ENCODE measurements at regions not wholly inside any gene's neighbourhood (a gene's known extent, or its start where the extent isn't known, plus 50 kb on each side); places are given as distances from the start of the nearest gene placed in this dataset.

DNA sequence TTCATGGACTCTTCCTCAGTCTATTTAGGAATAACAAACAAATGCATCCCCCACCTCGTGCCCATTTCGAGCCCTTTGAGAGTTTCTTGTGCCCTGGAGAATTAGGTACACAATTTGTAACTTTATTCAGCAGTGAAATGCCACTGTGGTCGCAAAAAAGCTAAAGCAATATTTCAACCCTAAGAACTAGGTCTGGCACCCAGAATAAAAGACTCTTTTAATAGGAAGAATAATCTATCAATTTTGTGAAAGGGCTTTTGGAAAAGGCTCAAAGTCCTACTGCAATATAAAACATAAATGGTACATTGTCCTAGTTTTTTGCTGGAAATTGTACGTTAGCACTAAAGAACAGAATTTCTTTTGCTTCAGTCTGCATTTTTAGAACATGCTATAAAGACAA lies 304.6 kb upstream of the TENM3 start:
- H3K9me3 ChIP-seq, result no peaks in the 10 kb centered on the region
- H3K36me3 ChIP-seq, result no peaks in the 10 kb centered on the region
- no peak overlapping the region for H3K4me3 ChIP-seq
- H3K27me3 ChIP-seq, result no peaks in the 10 kb centered on the region
- no peak for DNase-seq
- ATAC-seq, result no peak
- TF ChIP-seq, protein P1, sequence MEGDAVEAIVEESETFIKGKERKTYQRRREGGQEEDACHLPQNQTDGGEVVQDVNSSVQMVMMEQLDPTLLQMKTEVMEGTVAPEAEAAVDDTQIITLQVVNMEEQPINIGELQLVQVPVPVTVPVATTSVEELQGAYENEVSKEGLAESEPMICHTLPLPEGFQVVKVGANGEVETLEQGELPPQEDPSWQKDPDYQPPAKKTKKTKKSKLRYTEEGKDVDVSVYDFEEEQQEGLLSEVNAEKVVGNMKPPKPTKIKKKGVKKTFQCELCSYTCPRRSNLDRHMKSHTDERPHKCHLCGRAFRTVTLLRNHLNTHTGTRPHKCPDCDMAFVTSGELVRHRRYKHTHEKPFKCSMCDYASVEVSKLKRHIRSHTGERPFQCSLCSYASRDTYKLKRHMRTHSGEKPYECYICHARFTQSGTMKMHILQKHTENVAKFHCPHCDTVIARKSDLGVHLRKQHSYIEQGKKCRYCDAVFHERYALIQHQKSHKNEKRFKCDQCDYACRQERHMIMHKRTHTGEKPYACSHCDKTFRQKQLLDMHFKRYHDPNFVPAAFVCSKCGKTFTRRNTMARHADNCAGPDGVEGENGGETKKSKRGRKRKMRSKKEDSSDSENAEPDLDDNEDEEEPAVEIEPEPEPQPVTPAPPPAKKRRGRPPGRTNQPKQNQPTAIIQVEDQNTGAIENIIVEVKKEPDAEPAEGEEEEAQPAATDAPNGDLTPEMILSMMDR (IDR thresholded peaks at IDR 0.05), result no peak
- no peak overlapping the region for H3K27ac ChIP-seq
- intact Hi-C loops (cut with DNase I), result no loop called here
- no peaks in the 10 kb centered on the region for H3K4me1 ChIP-seq

DNA sequence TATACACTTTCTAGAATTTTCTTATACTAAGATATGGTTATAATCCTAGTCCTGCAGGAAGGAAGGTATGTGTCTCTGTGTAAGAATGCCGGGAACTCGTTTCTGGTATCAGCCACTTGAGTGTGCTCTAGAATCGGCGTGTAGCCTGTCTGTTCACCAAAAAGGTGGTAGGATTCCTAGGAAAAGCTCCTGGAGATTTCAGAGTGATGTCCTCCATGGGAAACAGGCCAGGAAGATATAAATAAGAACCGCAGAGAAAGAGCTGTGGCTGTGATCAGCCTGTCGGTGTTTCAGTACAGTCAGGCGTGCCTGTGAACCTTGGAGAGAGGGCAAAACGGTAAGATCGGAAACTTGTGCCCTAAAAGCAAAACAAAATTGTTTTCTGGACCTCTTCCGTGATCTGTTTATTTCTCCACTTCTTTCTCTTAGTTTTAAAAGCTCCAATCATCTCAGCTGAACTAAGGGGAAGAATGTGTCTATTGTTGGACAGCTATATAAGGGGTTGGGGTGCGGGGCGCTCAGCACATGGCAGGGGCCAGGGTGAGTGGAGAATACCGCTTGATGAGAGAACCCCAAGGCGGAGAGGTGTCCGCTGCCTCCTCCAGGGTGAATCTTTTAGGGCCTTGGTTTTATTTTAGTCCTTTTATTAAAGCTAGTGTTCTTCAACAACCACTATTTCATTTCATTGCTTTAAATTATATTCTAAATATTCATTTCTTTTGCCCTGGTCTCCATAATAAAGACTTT lies 303.8 kb upstream of the TENM3 start:
- Histone ChIP-seq H3K27me3 (no peaks in the 10 kb centered on the region), H3K4me3 (no peak overlapping the region), H3K4me1 (no peaks in the 10 kb centered on the region), H3K9me3 (no peaks in the 10 kb centered on the region), H3K36me3 (no peaks in the 10 kb centered on the region), H3K27ac (no peak overlapping the region)
- TF ChIP-seq, protein P1 (IDR thresholded peaks at IDR 0.05), result no peak
- DNase-seq (no peak), ATAC-seq (no peak)
- intact Hi-C loops (cut with DNase I), result no loop called here

DNA sequence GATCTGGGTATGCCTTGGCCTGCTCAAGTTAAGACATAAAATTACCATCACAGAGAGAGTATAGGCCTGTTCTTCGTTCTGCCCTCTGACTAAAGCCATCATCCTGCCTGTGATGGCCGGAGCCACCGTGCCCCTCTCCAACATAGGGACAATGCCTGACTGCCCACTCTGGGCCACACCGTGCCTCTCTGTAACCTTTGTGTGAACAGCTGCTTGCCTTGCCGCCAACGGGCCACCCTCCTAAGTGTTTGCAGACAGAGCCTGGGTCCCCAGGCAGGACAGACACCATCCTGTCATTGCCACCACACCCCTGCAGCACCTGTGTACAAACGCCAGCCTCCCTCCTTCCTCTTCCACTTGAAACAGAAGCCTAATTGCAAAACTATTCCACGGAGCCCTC lies 298.7 kb upstream of the TENM3 start:
- no peak for DNase-seq

DNA sequence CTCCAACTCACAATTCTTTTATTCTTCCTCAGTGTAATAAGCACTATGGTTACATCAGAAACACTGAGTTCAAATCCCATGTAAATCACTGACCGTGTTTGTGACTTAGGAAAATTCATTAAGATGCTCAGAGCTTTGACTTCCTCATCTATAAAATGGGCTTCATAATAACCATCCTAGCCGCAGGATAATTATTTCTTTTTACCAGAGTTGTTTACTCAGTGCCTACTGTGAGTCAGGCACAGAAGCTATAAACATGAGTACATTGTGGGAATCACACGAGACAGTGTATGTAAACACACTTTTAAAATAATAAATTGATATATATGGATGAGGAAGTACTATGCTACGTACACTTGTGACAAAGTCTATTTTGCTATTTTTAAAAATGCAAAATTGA lies 296.3 kb upstream of the TENM3 start:
- H3K4me3 ChIP-seq, result no peak overlapping the region

More for the DNA sequence above, 298.7 kb upstream of the TENM3 start:
- TF ChIP-seq, protein P1 (IDR thresholded peaks at IDR 0.05), result no peak
- no peaks in the 10 kb centered on the region for H3K4me1 ChIP-seq
- no peak for ATAC-seq
- intact Hi-C loops (cut with DNase I), result no loop called here
- H3K27ac ChIP-seq, result no peak overlapping the region
- H3K4me3 ChIP-seq, result no peak overlapping the region
- H3K27me3 ChIP-seq, result no peaks in the 10 kb centered on the region
- no peaks in the 10 kb centered on the region for H3K36me3 ChIP-seq
- H3K9me3 ChIP-seq, result no peaks in the 10 kb centered on the region

DNA sequence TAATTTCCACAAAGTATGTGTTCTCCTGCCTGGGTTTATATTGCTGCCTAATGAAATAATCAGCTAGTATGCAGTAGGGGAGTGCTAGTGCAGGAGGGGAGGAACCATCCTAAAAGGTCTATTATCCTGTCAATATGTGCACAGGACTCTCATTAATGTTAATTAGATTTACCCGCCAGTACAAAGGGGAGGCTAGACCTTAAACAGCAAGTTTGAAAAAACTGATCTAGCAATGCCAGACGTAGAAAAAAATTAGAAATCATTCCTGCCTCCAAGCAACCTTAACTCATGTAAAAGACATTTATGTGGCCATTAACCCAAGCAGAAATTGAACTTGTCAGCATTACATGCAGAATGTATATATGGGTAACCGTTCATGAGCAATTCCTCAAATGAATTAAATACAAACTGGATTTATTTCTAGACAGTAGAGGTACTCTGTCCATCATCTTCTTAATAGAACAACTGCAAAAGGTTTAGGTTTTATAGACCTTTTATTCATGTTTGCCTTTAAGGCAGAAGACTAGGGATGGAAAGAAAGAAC lies 294.3 kb upstream of the TENM3 start:
- DNase-seq (no peak), ATAC-seq (no peak)
- H3K4me1 ChIP-seq, result no peaks in the 10 kb centered on the region
- TF ChIP-seq, protein P1 (IDR thresholded peaks at IDR 0.05), result no peak
- intact Hi-C loops (cut with DNase I), result no loop called here
- H3K27me3 ChIP-seq, result no peaks in the 10 kb centered on the region
- H3K27ac ChIP-seq, result no peak overlapping the region
- H3K9me3 ChIP-seq, result no peaks in the 10 kb centered on the region
- no peak overlapping the region for H3K4me3 ChIP-seq
- no peaks in the 10 kb centered on the region for H3K36me3 ChIP-seq

More for the DNA sequence above, 296.3 kb upstream of the TENM3 start:
- H3K27me3 ChIP-seq, result no peaks in the 10 kb centered on the region
- no peaks in the 10 kb centered on the region for H3K4me1 ChIP-seq
- no peaks in the 10 kb centered on the region for H3K9me3 ChIP-seq
- ATAC-seq (no peak), DNase-seq (no peak)
- no peaks in the 10 kb centered on the region for H3K36me3 ChIP-seq
- TF ChIP-seq, protein P1 (IDR thresholded peaks at IDR 0.05), result no peak
- intact Hi-C loops (cut with DNase I), result no loop called here
- no peak overlapping the region for H3K27ac ChIP-seq
